ENCODE measurements at regions not wholly inside any gene's neighbourhood (a gene's known extent, or its start where the extent isn't known, plus 50 kb on each side); places are given as distances from the start of the nearest gene placed in this dataset.
A peak's percentile ranks its signal among the peaks of the same experiment; 100 is the strongest.

DNA sequence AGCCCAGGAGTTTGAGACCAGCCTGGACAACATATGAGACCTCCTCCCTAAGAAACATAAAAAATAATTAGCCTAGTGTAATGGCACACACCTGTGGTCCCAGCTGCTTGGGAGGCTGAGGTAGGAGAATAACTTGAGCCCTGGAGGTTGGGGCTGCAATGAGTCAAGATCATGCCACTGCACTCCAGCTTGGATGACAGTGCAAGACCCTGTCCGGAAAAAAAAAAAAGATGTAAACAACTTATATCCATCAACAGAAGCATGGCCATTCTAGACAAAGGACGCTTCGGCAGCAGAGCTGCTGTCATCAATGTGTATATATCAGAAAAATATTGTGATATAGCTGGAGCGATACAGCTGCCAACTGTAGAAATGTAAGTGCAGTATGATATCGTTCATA is 59.6 kb upstream of the ARID1B start:
- TF ChIP-seq, protein P1, sequence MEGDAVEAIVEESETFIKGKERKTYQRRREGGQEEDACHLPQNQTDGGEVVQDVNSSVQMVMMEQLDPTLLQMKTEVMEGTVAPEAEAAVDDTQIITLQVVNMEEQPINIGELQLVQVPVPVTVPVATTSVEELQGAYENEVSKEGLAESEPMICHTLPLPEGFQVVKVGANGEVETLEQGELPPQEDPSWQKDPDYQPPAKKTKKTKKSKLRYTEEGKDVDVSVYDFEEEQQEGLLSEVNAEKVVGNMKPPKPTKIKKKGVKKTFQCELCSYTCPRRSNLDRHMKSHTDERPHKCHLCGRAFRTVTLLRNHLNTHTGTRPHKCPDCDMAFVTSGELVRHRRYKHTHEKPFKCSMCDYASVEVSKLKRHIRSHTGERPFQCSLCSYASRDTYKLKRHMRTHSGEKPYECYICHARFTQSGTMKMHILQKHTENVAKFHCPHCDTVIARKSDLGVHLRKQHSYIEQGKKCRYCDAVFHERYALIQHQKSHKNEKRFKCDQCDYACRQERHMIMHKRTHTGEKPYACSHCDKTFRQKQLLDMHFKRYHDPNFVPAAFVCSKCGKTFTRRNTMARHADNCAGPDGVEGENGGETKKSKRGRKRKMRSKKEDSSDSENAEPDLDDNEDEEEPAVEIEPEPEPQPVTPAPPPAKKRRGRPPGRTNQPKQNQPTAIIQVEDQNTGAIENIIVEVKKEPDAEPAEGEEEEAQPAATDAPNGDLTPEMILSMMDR (IDR thresholded peaks at IDR 0.05; ENCODE audit: low read depth, low read length), result no peak
- H3K4me1 ChIP-seq (ENCODE audit: low read depth), result no peaks in the 10 kb centered on the region
- no peak overlapping the region for H3K4me3 ChIP-seq
- H3K36me3 ChIP-seq, result no peaks in the 10 kb centered on the region
- H3K27me3 ChIP-seq, result no peaks in the 10 kb centered on the region
- no peak overlapping the region for H3K27ac ChIP-seq
- no peaks in the 10 kb centered on the region for H3K9me3 ChIP-seq (ENCODE audit: low read depth)
- no peak for DNase-seq (ENCODE audit: low read depth in 1 of 2, low spot score in 1 of 2)

DNA sequence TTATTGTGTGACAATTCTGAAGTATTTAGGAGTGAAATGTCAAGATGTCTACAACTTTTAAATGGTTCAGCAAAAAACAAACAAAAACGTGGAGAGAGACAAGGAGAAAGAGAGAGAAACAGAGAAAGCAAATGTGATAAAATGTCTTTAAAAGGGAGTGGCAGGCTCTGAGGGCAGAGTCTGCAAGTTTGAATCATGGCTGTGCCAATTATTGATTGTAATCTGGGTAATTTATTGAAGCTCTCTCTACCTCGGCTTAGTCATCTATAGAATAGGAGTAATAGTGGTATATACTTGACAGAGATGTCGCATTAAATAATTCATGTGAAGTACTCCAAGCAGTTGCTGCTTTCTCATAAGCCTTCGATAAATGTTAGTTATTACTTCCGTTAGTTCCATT is 61.3 kb upstream of the ARID1B start:
- H3K27me3 ChIP-seq, result no peaks in the 10 kb centered on the region
- H3K4me1 ChIP-seq (ENCODE audit: low read depth), result no peaks in the 10 kb centered on the region
- TF ChIP-seq, protein P1 (IDR thresholded peaks at IDR 0.05; ENCODE audit: low read depth, low read length), result no peak
- no peaks in the 10 kb centered on the region for H3K9me3 ChIP-seq (ENCODE audit: low read depth)
- no peak for DNase-seq (ENCODE audit: low read depth in 1 of 2, low spot score in 1 of 2)
- H3K4me3 ChIP-seq, result no peak overlapping the region
- no peak overlapping the region for H3K27ac ChIP-seq
- H3K36me3 ChIP-seq, result no peaks in the 10 kb centered on the region

DNA sequence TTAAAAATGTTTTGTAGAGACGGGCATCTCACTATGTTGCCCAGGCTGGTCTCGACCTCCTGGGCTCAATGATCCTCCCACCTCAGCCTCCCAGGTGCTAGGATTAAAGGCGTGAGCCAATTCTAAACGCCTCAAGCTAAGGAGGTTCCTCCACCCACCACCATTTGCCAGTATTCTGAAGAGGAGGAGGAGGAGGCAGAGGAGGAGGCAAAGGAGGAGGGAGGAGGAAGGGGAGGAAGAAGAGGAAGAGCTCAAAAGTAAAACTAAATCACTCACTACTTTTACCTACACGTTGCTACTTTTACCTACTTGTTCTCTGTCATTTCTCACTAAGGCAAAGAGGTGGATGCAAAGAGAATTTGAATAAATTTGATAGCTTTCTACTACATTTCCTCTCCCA is 63.6 kb upstream of the ARID1B start:
- H3K36me3 ChIP-seq, result no peaks in the 10 kb centered on the region
- no peaks in the 10 kb centered on the region for H3K9me3 ChIP-seq (ENCODE audit: low read depth)
- no peak for DNase-seq (ENCODE audit: low read depth in 1 of 2, low spot score in 1 of 2)
- TF ChIP-seq, protein P1 (IDR thresholded peaks at IDR 0.05; ENCODE audit: low read depth, low read length), result no peak
- no peak overlapping the region for H3K4me3 ChIP-seq
- H3K27ac ChIP-seq, result no peak overlapping the region
- no peaks in the 10 kb centered on the region for H3K27me3 ChIP-seq
- no peaks in the 10 kb centered on the region for H3K4me1 ChIP-seq (ENCODE audit: low read depth)

DNA sequence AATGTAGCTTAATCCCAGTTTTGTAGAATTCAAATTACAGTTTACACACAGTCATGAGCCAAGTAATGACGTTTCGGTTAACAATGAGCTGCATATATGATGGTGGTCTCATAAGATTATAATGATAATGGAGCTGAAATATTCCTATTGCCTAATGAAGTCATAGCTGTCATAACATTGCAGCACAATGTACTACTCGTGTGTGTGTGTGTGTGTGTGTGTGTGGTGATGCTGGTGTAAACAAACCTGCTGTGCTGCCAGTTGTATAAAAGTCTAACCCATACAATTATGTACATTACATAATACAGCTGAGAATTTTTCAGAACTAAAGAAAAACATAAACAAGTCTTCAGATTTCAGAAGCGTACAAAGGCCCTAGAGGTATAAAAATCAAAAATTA is 66.7 kb upstream of the ARID1B start:
- no peak overlapping the region for H3K4me3 ChIP-seq
- peak in 1 of 2 donors; percentile 9 for DNase-seq (ENCODE audit: low read depth in 1 of 2, low spot score in 1 of 2)
- H3K9me3 ChIP-seq (ENCODE audit: low read depth), result no peaks in the 10 kb centered on the region
- H3K36me3 ChIP-seq, result no peaks in the 10 kb centered on the region
- H3K27ac ChIP-seq, result no peak overlapping the region
- TF ChIP-seq, protein P1 (IDR thresholded peaks at IDR 0.05; ENCODE audit: low read depth, low read length), result no peak
- no peaks in the 10 kb centered on the region for H3K27me3 ChIP-seq
- no peaks in the 10 kb centered on the region for H3K4me1 ChIP-seq (ENCODE audit: low read depth)

DNA sequence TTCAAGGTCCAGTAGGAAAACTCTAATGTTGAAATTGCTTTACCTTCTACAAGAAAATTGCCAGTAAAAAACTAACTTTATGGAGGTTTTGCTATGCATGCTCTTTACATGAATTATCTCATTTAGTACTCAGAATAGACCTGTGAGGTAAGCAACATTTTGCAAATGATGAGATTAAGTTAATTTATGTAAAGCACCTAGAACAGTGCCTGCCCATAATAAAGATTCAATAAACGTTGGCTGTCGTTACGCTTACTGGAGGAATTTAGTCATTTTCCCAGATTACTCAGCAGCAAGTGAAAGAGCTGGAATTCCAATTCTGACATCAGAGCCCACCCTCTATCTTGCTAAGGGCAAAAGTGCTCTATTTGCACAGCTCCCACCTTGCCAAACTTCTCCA is 69.4 kb upstream of the ARID1B start:
- Histone ChIP-seq H3K4me1 (ENCODE audit: low read depth) (no peaks in the 10 kb centered on the region), H3K36me3 (no peaks in the 10 kb centered on the region), H3K27me3 (no peaks in the 10 kb centered on the region), H3K4me3 (no peak overlapping the region), H3K27ac (no peak overlapping the region), H3K9me3 (ENCODE audit: low read depth) (no peaks in the 10 kb centered on the region)
- TF ChIP-seq, protein P1 (IDR thresholded peaks at IDR 0.05; ENCODE audit: low read depth, low read length), result no peak
- no peak for DNase-seq (ENCODE audit: low read depth in 1 of 2, low spot score in 1 of 2)

DNA sequence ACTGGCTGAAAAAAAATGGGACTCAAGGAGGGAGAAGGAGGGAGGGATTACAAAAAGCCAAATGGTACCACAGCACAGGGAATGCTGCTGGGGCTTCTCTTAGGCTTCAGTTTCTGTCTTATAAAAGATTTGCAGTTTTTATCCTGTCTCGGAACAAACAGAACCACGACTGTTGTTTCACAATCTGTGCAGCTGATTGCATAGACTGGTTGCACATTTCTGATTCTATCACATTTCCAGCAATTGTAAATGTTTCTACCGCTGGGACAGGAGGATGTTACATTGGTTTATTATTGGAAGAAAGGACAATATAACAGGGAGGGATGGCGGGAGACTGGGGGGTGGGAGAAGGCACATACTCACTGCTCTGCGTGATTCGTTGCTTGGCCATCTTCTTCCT is 73.5 kb upstream of the ARID1B start:
- H3K9me3 ChIP-seq (ENCODE audit: low read depth), result no peaks in the 10 kb centered on the region
- TF ChIP-seq, protein P1 (IDR thresholded peaks at IDR 0.05; ENCODE audit: low read depth, low read length), result no peak
- no peaks in the 10 kb centered on the region for H3K27me3 ChIP-seq

More for the DNA sequence above, 73.5 kb upstream of the ARID1B start:
- no peaks in the 10 kb centered on the region for H3K4me1 ChIP-seq (ENCODE audit: low read depth)
- H3K36me3 ChIP-seq, result no peaks in the 10 kb centered on the region
- H3K4me3 ChIP-seq, result no peak overlapping the region
- DNase-seq (ENCODE audit: low read depth in 1 of 2, low spot score in 1 of 2), result peak in 1 of 2 donors; percentile 63
- no peak overlapping the region for H3K27ac ChIP-seq
